Activated CD4-positive, alpha-beta memory T cell treated with anti-CD3 and anti-CD28 coated beads, Interleukin-2, amount 10 ng/mL, durations not matched to agents 7 days and 5 days (primary cell): ENCODE measurements at regions not wholly inside any gene's neighbourhood (a gene's known extent, or its start where the extent isn't known, plus 50 kb on each side); places are given as distances from the start of the nearest gene placed in this dataset.

Source experiments
- CTCF ChIA-PET: fragments of 350-600 bp; sonication (Branson Sonifier 250); formaldehyde crosslinking; loops from one replicate; lab custom pipeline; 2021; ENCODE audit warnings: antibody characterized with exemption, inconsistent platforms; lab: Charles Lee
- POLR2A ChIA-PET: fragments of 350-600 bp; sonication (Branson Sonifier 250); formaldehyde crosslinking; loops from one replicate; lab custom pipeline; 2021; ENCODE audit warnings: antibody characterized with exemption; lab: Charles Lee
- DNase-seq: peaks from one replicate; pipeline ENCODE4 v3.0.0-alpha.2; 2020
- H3K27ac Mint-ChIP-seq: one replicate; pipeline ENCODE4 v1.8.0; 2021; ENCODE audit warnings: mild to moderate bottlenecking, mixed read lengths
- H3K27me3 Mint-ChIP-seq: one replicate; pipeline ENCODE4 v1.8.0; 2021; ENCODE audit warnings: mixed read lengths
- H3K36me3 Mint-ChIP-seq: one replicate; pipeline ENCODE4 v1.8.0; 2021; ENCODE audit warnings: low read depth, mixed read lengths
- H3K4me1 Mint-ChIP-seq: one replicate; pipeline ENCODE4 v1.8.0; 2021; ENCODE audit warnings: mixed read lengths
- H3K4me3 Mint-ChIP-seq: one replicate; pipeline ENCODE4 v1.8.0; 2021; ENCODE audit warnings: mild to moderate bottlenecking, mixed read lengths
- H3K9me3 Mint-ChIP-seq: one replicate; pipeline ENCODE4 v1.8.0; 2021; ENCODE audit warnings: mixed read lengths

GRCh38 chr3:34183611-34184340 lies 385.3 kb downstream of the PDCD6IP start:
- H3K4me1 Mint-ChIP-seq = no peaks in the 10 kb centered on the region
- H3K4me3 Mint-ChIP-seq = no peak overlapping the region
- H3K9me3 Mint-ChIP-seq = no peaks in the 10 kb centered on the region
- H3K27ac Mint-ChIP-seq = no peak overlapping the region
- peaks cover 2% of the 10 kb centered on the region for H3K27me3 Mint-ChIP-seq
- POLR2A ChIA-PET = no interaction called here
- DNase-seq = no peak
- CTCF ChIA-PET = no interaction called here
- no peaks in the 10 kb centered on the region for H3K36me3 Mint-ChIP-seq

GRCh38 chr3:34185301-34185700 lies 386.9 kb downstream of the PDCD6IP start:
- CTCF ChIA-PET = no interaction called here

GRCh38 chr3:34189133-34189532 lies 390.7 kb downstream of the PDCD6IP start:
- DNase-seq = no peak
- no peak overlapping the region for H3K4me3 Mint-ChIP-seq
- H3K27me3 Mint-ChIP-seq = peaks cover 2% of the 10 kb centered on the region
- ChIA-PET POLR2A (no interaction called here), CTCF (no interaction called here)
- H3K4me1 Mint-ChIP-seq = no peaks in the 10 kb centered on the region
- H3K9me3 Mint-ChIP-seq = no peaks in the 10 kb centered on the region
- no peak overlapping the region for H3K27ac Mint-ChIP-seq
- no peaks in the 10 kb centered on the region for H3K36me3 Mint-ChIP-seq

More at GRCh38 chr3:34185301-34185700, 386.9 kb downstream of the PDCD6IP start:
- Mint-ChIP-seq H3K4me3 (no peak overlapping the region), H3K36me3 (no peaks in the 10 kb centered on the region), H3K27ac (no peak overlapping the region), H3K27me3 (peaks cover 2% of the 10 kb centered on the region), H3K9me3 (no peaks in the 10 kb centered on the region), H3K4me1 (no peaks in the 10 kb centered on the region)
- DNase-seq = no peak
- POLR2A ChIA-PET = no interaction called here

- POLR2A ChIA-PET = no interaction called here
- H3K9me3 Mint-ChIP-seq = no peaks in the 10 kb centered on the region
- CTCF ChIA-PET = no interaction called here
Observed at GRCh38 chr3:34196914-34197313, 398.5 kb downstream of the PDCD6IP start.

GRCh38 chr3:34198309-34198708 lies 399.9 kb downstream of the PDCD6IP start:
- H3K4me1 Mint-ChIP-seq = no peaks in the 10 kb centered on the region

More at GRCh38 chr3:34196914-34197313, 398.5 kb downstream of the PDCD6IP start:
- Mint-ChIP-seq H3K4me1 (no peaks in the 10 kb centered on the region), H3K27ac (no peak overlapping the region), H3K4me3 (no peak overlapping the region), H3K36me3 (no peaks in the 10 kb centered on the region), H3K27me3 (no peaks in the 10 kb centered on the region)
- no peak for DNase-seq

GRCh38 chr3:34200576-34200975 lies 402.1 kb downstream of the PDCD6IP start:
- H3K36me3 Mint-ChIP-seq = no peaks in the 10 kb centered on the region
- no peaks in the 10 kb centered on the region for H3K27me3 Mint-ChIP-seq
- ChIA-PET POLR2A (interaction anchor here (0.6 kb wide), 1 partner anchor 821 kb away, joined by 3 read pairs; no protein-coding TSS in a partner anchor), CTCF (no interaction called here)
- no peak for DNase-seq
- no peak overlapping the region for H3K4me3 Mint-ChIP-seq
- H3K9me3 Mint-ChIP-seq = no peaks in the 10 kb centered on the region
- no peak overlapping the region for H3K27ac Mint-ChIP-seq
- no peaks in the 10 kb centered on the region for H3K4me1 Mint-ChIP-seq

More at GRCh38 chr3:34198309-34198708, 399.9 kb downstream of the PDCD6IP start:
- CTCF ChIA-PET = no interaction called here
- Mint-ChIP-seq H3K36me3 (no peaks in the 10 kb centered on the region), H3K9me3 (no peaks in the 10 kb centered on the region), H3K4me3 (no peak overlapping the region), H3K27me3 (no peaks in the 10 kb centered on the region), H3K27ac (no peak overlapping the region)
- DNase-seq = no peak
- POLR2A ChIA-PET = no interaction called here

GRCh38 chr3:34202975-34203374 lies 404.5 kb downstream of the PDCD6IP start:
- ChIA-PET POLR2A (no interaction called here), CTCF (no interaction called here)
- H3K27ac Mint-ChIP-seq = no peak overlapping the region
- DNase-seq = no peak
- no peak overlapping the region for H3K4me3 Mint-ChIP-seq
- H3K36me3 Mint-ChIP-seq = no peaks in the 10 kb centered on the region
- H3K4me1 Mint-ChIP-seq = no peaks in the 10 kb centered on the region
- H3K9me3 Mint-ChIP-seq = no peaks in the 10 kb centered on the region
- H3K27me3 Mint-ChIP-seq = no peaks in the 10 kb centered on the region

GRCh38 chr3:34203386-34203785 lies 405.0 kb downstream of the PDCD6IP start:
- no peak for DNase-seq
- H3K9me3 Mint-ChIP-seq = no peaks in the 10 kb centered on the region
- no peaks in the 10 kb centered on the region for H3K27me3 Mint-ChIP-seq
- H3K27ac Mint-ChIP-seq = no peak overlapping the region
- H3K4me1 Mint-ChIP-seq = no peaks in the 10 kb centered on the region
- POLR2A ChIA-PET = no interaction called here
- H3K36me3 Mint-ChIP-seq = no peaks in the 10 kb centered on the region
- no peak overlapping the region for H3K4me3 Mint-ChIP-seq
- CTCF ChIA-PET = no interaction called here

GRCh38 chr3:34207002-34207401 lies 408.6 kb downstream of the PDCD6IP start:
- no peak overlapping the region for H3K27ac Mint-ChIP-seq
- no peaks in the 10 kb centered on the region for H3K27me3 Mint-ChIP-seq
- DNase-seq = no peak
- H3K9me3 Mint-ChIP-seq = no peaks in the 10 kb centered on the region
- no peak overlapping the region for H3K4me3 Mint-ChIP-seq
- CTCF ChIA-PET = interaction anchor here (0.6 kb wide), 1 partner anchor 12 kb away, joined by 6 read pairs; no protein-coding TSS in a partner anchor
- POLR2A ChIA-PET = no interaction called here
- H3K4me1 Mint-ChIP-seq = no peaks in the 10 kb centered on the region
- no peaks in the 10 kb centered on the region for H3K36me3 Mint-ChIP-seq

GRCh38 chr3:34207806-34208205 lies 409.4 kb downstream of the PDCD6IP start:
- Mint-ChIP-seq H3K27me3 (no peaks in the 10 kb centered on the region), H3K9me3 (no peaks in the 10 kb centered on the region), H3K27ac (no peak overlapping the region), H3K36me3 (no peaks in the 10 kb centered on the region), H3K4me3 (no peak overlapping the region), H3K4me1 (no peaks in the 10 kb centered on the region)
- POLR2A ChIA-PET = no interaction called here
- CTCF ChIA-PET = no interaction called here
- no peak for DNase-seq

- H3K4me3 Mint-ChIP-seq = no peak overlapping the region
- H3K9me3 Mint-ChIP-seq = no peaks in the 10 kb centered on the region
- POLR2A ChIA-PET = interaction anchor here (0.6 kb wide), 1 partner anchor 305 kb away, joined by 3 read pairs; no protein-coding TSS in a partner anchor
- H3K36me3 Mint-ChIP-seq = no peaks in the 10 kb centered on the region
- no peaks in the 10 kb centered on the region for H3K4me1 Mint-ChIP-seq
- CTCF ChIA-PET = no interaction called here
- no peak overlapping the region for H3K27ac Mint-ChIP-seq
- DNase-seq = no peak
- H3K27me3 Mint-ChIP-seq = no peaks in the 10 kb centered on the region
Observed at GRCh38 chr3:34212175-34212574, 413.7 kb downstream of the PDCD6IP start.

GRCh38 chr3:34212656-34213055 lies 414.2 kb downstream of the PDCD6IP start:
- Mint-ChIP-seq H3K27ac (no peak overlapping the region), H3K9me3 (no peaks in the 10 kb centered on the region), H3K36me3 (no peaks in the 10 kb centered on the region), H3K4me1 (no peaks in the 10 kb centered on the region), H3K4me3 (no peak overlapping the region), H3K27me3 (no peaks in the 10 kb centered on the region)
- DNase-seq = no peak
- POLR2A ChIA-PET = interaction anchor here (0.6 kb wide), 1 partner anchor 304 kb away, joined by 3 read pairs; no protein-coding TSS in a partner anchor
- CTCF ChIA-PET = no interaction called here

- CTCF ChIA-PET = no interaction called here
- no peak overlapping the region for H3K4me3 Mint-ChIP-seq
Observed at GRCh38 chr3:34213478-34213877, 415.0 kb downstream of the PDCD6IP start.

More at GRCh38 chr3:34213478-34213877, 415.0 kb downstream of the PDCD6IP start:
- Mint-ChIP-seq H3K27me3 (no peaks in the 10 kb centered on the region), H3K9me3 (no peaks in the 10 kb centered on the region), H3K36me3 (no peaks in the 10 kb centered on the region), H3K27ac (no peak overlapping the region), H3K4me1 (no peaks in the 10 kb centered on the region)
- DNase-seq = no peak
- POLR2A ChIA-PET = no interaction called here
